ENCODE measurements at regions not wholly inside any gene's neighbourhood (a gene's known extent, or its start where the extent isn't known, plus 50 kb on each side); places are given as distances from the start of the nearest gene placed in this dataset.

DNA sequence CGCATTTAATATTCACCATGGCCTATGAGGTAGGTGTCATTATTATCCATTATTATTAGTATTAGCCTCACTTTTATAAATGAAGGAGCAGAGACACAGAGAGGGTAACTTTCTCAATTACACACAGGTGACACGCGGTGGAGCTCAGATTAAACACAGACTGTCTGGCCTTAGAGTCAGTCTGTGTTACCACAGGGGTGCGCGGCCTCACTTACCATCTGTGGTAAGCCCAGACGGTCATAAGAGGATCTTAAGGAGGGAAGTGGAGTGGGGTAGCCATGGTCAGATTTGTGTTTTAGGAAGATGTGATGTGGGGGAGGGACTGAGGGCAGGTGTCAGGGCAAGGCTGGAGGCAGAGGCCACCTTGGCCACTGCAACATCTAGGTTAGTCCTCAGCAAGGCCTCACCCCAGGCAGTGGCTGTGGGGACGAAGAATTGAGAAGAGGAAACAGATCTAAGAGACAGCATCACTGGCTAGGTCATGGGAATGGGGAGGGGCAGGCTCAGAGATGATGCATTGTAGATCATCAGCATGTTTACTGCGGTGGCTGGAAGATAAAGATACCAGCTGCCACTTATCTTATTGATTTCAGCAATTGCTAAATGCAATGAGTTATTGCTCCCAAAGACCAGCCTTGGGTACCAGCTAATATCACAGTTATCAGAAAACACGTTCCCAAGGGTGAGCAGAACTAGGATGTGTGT, 67.1 kb downstream of the SERPINA3 start:
- no peak for TF ChIP-seq CTCF (IDR thresholded peaks at IDR 0.05)
- TF ChIP-seq POLR2A (IDR thresholded peaks at IDR 0.05), result no peak
